ENCODE measurements at regions not wholly inside any gene's neighbourhood (a gene's known extent, or its start where the extent isn't known, plus 50 kb on each side); places are given as distances from the start of the nearest gene placed in this dataset.

DNA sequence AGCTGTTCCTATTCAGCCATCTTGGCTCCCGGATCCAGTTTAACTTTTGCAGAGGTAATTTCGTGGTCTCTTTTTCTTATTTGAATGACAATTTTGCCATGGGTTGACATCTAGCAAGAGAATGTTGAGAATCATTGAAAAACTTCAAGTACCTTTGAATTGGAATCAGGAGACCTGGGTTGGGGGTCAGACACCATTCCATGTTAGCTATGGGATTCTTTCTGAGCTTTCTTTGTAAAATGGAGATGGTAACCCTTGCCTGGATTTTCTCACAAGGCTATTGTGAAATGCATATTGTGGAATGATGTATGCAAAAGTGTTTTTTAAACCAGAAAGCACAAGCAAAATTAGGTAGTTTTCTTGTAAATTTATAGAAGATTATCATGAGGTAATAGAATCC is 79.1 kb upstream of the HAND2 start (continued):
- TF ChIP-seq KDM4A (IDR thresholded peaks at IDR 0.05; ENCODE audit: low read depth, low read length, severe bottlenecking), result no peak
